RCC 7860 (cell line): ENCODE measurements at regions not wholly inside any gene's neighbourhood (a gene's known extent, or its start where the extent isn't known, plus 50 kb on each side); places are given as distances from the start of the nearest gene placed in this dataset.

Source experiments
- DNase-seq: peaks from one replicate; pipeline ENCODE4 v3.0.0-alpha.2; 2015; ENCODE audit warnings: low spot score
- FAIRE-seq: peaks from 2 replicates; lab custom pipeline; 2012; peaks lifted over from hg19 to GRCh38; lab: Jason Lieb, UNC

DNA sequence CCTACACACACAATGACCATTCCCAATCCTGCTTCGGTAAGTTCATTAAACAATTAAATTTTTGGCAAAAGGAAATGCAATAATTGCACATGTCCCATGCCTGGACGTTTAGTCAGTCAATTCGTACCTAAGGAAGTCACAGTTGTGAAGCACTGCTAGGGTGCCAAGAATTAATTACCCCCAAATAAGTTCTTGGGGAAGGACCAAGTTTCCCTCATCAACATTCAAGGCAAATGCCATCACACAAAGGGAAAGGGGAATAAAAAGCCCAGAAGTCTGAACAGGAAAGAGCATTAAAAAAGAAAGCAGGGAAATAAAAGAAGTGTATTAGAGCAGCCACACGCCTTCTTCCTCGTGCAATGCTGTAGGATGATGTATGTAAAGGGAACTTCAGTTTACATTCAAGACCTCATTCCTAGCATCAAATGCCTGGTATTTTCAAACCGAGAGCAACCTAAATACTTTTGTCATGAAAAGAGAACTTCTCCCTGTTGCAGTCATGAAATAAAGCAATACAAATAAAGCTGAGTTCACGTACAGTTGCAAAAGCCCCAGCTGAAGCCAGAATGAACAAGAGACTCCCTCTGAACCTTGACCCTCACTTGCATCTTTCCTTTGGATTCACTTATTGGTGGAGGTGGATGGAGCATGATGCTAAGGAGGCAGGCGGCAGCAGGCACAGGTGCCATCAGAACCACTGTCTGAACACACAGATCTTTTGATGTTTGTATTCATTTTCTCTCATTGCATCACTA, 124.0 kb upstream of the PPARGC1A start:
- FAIRE-seq, result no peak
- DNase-seq, result no peak

GRCh38 chr4:24010994-24011393, 121.1 kb upstream of the PPARGC1A start:
- FAIRE-seq (no peak), DNase-seq (no peak)

DNA sequence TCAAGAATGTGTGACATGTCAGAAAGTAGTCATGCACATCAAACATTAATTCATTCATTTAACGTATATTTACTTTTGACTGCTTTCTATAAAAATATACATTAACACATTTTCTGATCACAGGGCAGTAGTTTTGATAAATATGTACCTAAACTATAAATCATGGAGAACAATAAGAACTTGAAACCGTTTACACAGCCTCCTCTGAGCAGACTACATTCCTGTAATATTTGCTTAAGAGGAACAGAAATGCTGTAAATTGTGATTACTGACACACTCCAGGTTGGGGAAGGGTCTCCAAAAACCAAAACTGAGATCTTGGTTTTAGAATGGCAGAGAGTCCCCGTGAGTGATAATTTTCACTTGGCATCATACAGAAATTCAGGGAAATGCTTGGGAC, 120.7 kb upstream of the PPARGC1A start:
- DNase-seq (no peak), FAIRE-seq (no peak)

- no peak for FAIRE-seq
- DNase-seq, result no peak
Measured at GRCh38 chr4:24007860-24008261, 118.0 kb upstream of the PPARGC1A start.

DNA sequence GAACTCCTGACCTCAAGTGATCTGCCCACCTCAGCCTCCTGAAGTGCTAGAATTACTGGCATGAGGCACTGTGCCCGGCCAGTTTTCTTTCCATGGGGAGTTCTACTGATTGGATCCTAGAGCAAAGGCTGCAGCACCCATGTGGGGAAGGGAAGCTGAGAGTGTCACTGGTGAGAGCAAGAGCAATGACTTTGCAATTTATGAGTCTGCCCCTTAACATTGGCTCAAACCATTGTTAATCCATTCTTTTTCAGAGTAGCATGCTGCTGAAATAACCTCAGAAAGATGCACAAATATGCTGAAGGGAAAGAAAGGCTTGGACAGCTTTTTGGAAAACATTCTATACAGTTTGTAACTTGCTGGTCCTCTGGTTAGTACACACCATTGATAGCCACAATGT, 116.4 kb upstream of the PPARGC1A start:
- no peak for DNase-seq
- FAIRE-seq, result no peak

- DNase-seq, result no peak
- FAIRE-seq, result no peak
Measured at GRCh38 chr4:24003926-24004325, 114.1 kb upstream of the PPARGC1A start.

DNA sequence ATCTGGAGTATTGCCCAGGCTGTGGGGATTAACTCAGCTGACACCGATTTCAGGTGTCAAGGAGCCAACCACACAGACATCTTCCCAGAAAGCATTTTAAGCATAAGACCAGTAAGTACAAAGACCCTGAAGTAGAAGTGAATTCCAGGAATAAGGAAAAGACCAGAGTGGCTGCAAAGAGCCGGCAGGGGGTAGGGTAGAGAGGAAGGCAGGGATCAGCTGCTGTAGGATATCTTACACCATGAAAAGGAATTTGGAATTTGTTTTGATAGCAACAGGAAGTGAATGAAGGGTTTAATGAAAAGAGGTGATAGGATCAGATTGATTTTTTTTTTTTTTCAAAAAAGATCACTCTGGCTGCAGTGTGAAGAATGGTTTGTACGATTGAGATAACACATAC, 113.6 kb upstream of the PPARGC1A start:
- FAIRE-seq, result no peak

DNA sequence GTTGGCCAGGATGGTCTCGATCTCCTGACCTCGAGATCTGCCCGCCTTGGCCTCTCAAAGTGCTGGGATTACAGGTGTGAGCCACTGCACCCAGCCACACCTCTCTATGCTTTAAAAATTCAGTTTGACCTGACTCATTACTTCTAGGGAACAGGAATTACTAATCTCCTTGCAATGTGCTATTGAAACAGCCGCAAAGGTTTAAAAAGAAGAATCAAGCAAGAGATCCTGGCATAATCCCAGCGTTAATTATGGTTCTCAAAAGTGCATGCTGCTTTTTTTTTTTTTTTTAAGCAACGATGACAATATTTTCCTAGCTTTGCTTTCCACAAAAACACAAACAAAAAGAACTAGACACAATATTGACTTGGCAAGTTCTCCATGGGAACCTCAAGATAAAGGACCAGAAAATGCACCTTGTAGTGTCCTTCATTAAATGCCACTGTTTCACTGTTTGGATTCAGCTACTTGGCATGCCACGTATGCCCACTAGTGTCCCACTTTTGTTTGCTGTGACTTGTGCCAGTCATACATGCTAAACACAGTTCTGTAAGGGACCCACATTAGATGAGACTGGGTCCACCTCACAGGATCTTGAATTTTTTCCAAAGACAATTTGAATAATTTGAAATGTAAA, 112.6 kb upstream of the PPARGC1A start:
- DNase-seq, result no peak
- FAIRE-seq, result no peak

More for the DNA sequence above, 113.6 kb upstream of the PPARGC1A start:
- no peak for DNase-seq

- no peak for FAIRE-seq
- no peak for DNase-seq
Measured at GRCh38 chr4:24001486-24002329, 111.9 kb upstream of the PPARGC1A start.

DNA sequence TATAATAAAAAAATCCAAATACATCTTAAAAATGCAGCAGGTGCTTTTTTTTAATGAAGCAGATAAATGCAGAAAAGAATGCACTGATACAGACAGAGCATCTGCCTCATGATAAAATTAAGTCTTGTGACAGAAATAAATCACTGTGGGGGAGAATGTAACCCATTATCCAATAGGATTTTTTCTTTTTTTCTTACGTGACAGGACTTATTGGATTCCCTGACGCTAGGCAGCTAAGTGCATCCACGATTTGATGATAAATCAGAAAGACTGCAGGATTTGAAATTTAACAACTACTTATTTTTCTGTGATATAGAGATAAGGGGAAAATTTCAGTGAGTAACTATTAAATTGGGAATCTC, 110.6 kb upstream of the PPARGC1A start:
- DNase-seq, result no peak

DNA sequence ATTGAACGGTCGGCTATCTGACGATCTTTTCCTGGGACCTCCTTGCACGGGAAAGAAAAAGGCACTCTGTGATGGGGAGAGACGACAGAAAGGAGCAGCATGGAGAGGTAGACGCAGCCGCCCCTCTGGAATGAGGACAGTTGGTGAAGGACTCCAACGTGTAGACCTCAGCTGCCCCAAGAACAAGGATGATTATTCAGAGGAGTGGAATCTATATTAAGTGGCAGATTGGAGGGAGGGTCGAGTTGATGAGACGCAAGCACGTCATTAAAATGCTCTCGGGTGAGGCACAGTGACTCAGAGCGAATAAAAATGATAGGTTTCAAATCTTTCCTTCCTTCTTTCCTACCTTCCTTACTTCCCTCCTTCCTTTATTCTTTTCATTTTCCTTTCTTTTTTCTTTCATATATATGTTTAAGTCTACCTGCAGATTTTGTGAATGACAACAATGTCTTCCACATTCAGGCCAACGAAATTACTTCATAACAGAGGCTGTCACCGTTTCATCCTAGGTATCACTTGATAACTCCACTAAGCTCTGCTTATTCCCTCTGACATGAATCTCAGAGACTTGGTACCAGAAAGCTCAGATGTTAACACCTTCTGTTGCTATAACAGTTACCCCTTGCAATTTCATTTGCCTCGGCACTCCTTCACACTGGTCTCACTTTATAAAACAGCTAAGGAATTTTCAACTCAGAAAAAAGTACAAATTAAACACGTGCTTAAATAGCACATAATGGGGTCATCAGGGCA, 110.0 kb upstream of the PPARGC1A start:
- DNase-seq (no peak), FAIRE-seq (no peak)

More for the DNA sequence above, 110.6 kb upstream of the PPARGC1A start:
- no peak for FAIRE-seq

DNA sequence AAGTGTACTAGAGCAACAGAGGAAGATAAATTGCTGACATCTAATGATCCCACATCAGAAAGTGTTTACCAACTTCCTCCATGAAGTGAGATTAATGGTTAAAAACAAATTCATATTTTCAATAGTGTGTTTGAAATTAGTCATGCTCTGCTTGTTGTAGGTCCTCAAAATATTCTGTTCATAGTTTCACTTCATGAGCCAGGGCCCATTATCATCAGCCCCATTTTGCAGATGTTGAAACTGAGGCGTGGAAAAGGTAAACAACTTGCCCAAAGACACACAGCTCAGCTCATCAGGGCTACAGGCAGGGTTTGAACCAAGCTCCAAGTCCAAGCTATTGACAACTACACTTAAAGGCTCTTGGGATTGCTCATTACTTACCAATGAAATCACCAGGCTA, 103.5 kb upstream of the PPARGC1A start:
- no peak for FAIRE-seq
- no peak for DNase-seq

DNA sequence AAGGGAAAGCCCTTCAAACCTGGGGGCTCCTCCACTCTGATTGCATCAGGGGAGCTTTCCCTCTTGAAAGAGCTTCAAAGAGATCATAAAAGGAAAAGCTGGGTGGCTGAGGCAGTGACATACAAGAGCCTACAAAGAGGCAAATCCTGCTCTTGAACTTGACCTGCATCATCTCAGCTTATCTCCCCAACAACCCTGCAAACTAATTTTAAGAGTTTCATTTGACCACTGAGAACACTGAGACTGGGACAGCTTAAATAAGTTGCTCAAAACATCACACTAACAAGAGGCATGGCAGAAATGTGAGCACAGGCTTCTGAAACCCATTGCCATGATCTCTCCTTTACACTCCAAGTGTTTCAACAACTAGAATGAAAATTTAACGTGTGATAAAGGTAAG, 101.6 kb upstream of the PPARGC1A start:
- FAIRE-seq, result no peak
- DNase-seq, result no peak

DNA sequence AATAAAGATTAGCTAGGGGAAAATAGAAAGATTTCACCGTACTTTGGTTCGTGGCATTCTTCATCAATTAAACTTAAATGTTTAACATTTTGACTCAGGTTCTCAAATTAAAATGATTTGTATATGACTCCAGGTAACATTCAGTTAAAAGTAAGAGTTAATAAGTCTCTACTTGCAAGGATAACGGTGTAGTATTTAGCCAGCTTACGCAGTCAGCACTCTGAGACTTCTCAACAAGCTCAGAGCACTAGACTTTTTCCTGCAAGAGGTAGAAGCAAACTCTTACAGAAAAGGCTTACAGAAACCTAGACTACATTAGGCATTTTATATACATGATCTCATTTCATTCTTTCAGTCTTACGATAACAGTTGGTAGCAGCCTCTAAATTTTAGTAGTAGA, 96.4 kb upstream of the PPARGC1A start:
- FAIRE-seq, result no peak
- no peak for DNase-seq

GRCh38 chr4:23981328-23981727, 91.5 kb upstream of the PPARGC1A start:
- DNase-seq (no peak), FAIRE-seq (no peak)

DNA sequence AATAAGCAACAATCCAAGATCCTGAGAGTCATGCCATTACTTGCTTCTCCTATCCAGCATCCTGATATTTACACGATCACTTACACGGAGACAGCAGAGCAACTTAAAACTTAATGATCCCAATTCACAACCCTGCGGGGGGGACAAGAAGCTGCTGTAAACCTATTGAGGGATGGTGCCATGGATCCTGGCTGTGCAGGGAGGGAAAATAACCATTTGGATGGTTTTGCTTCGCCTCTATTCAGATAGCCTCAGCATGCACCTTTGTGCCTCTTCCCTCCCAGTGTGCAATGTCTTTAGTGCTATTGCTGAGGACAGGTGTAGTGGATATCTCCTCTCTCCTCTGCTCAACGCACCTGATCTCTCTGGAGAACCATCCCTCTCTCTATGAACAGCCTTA, 89.7 kb upstream of the PPARGC1A start:
- DNase-seq, result no peak
- no peak for FAIRE-seq

- FAIRE-seq (no peak), DNase-seq (no peak)
Measured at GRCh38 chr4:23978002-23978401, 88.2 kb upstream of the PPARGC1A start.

- FAIRE-seq (no peak), DNase-seq (no peak)
Measured at GRCh38 chr4:23976423-23976822, 86.6 kb upstream of the PPARGC1A start.

DNA sequence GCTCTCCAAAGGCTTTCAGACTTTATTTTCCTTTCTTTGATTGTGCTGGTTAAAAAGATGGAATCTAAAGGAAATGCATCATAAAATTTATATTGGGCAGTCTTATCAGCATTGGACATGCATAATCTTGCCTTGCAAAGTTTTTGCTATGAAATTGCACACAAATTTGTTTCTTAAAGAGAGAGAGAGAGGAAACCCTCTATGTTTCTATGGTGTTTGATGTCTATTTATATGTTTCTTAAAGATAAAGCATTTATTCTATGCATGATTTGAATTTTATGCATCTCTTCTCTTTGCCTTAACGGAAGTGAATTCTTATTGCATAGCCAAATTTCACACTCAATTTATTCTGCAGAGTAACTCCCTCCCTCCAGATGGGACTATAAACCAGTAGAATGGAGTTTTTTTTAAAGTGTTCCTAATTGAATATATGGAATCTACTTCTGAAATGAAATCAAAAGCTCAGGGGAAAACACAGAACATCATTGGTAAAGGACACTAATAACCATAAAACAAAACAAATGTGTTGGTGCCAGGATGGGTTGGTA, 83.5 kb upstream of the PPARGC1A start:
- DNase-seq (no peak), FAIRE-seq (no peak)

DNA sequence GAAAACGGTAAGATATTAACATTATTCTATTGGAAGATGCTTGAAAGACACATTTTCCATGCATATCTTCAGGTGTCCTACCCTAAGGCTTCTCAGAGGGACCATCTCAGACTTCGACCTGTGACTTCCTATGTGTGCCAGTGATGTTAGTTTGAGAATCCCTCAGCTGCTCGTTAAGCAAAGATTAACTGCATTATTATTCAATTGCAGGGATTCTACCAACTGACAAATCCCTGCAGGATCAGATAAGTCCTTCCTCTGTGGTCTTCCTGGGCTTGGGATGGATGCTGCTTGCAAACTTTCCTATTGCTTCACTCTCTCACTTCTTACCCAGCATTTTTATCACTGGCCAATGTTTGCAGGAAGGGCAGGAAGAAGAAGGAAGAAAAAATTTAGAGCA, 83.0 kb upstream of the PPARGC1A start:
- FAIRE-seq (no peak), DNase-seq (no peak)

DNA sequence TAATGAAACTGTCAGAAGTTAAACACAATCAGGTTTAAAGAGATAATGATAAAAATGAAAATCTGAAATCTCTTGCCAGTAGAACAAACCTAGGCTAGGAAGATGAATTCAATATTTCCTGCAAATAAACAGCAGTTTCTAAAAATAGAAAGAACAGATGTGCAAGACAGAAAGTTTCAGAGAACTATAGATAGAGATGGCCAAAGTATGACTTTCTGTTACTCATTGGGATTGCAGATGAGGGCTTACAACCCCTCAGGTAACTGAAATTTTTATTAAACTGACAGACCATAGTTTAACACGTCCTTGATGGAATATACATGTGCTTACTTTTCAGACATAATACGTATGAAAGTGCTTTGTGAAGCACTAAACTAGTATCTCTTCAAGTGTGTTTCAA, 82.3 kb upstream of the PPARGC1A start:
- no peak for FAIRE-seq
- no peak for DNase-seq
